ENCODE measurements at regions not wholly inside any gene's neighbourhood (a gene's known extent, or its start where the extent isn't known, plus 50 kb on each side); places are given as distances from the start of the nearest gene placed in this dataset.

DNA sequence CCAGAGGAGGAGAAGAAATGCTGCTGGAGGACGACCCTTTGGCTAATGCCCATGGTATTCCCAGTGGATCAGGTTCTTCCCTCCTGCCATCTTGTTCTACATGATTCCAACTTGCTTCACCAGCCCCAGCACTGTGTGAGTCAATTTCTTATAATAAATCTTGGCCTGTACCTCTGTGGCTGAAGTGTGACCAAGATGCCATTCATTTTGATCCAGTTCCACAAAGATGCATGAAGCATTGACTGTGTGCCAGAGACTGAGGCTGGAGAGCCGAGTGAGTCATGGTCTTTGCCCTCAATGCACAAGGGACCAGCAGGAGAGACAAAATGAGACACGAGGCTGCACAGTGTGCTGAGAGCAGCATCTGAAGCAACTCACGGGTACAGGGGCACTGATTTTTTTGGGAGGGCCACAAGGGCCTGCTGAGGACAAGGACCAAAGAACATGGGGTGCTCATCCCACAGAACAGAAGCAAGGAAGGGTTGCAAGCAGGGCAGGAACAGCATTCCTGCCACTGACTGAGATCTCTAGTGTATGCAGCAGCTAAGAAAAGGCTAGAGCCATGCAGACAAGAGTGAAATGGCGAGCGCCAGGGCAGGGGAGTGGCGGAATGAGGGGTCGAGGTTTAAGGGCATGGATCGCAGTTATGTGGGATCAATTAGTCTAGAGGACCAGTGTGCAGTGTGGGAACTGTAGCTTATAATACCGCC lies 207.0 kb downstream of the THBS2 start:
- TF ChIP-seq POLR2AphosphoS5 (IDR thresholded peaks at IDR 0.05; ENCODE audit: low read depth, low read length) (no peak), POLR2A (IDR thresholded peaks at IDR 0.05; ENCODE audit: low read depth, low read length) (no peak), TAF1 (IDR thresholded peaks at IDR 0.05; ENCODE audit: borderline replicate concordance, low read depth, low read length) (no peak)

All from GM12892 (cell line).